Parathyroid adenoma (tissue), 2 donors: ENCODE measurements at regions not wholly inside any gene's neighbourhood (a gene's known extent, or its start where the extent isn't known, plus 50 kb on each side); places are given as distances from the start of the nearest gene placed in this dataset.

Experiments
- H2AFZ ChIP-seq: fragments of 300-600 bp; sonication (generic); one replicate; pipeline ENCODE4 v1.7.0; 2017; ENCODE audit warnings: antibody characterized with exemption, mild to moderate bottlenecking
- H3K27ac ChIP-seq: fragments of 300-600 bp; sonication (generic); one replicate; pipeline ENCODE4 v1.7.0; 2017
- H3K27me3 ChIP-seq: fragments of 300-600 bp; sonication (generic); one replicate; pipeline ENCODE4 v1.7.0; 2017; ENCODE audit warnings: low read length; ENCODE audit not compliant: control insufficient read depth, insufficient read depth
- H3K36me3 ChIP-seq: fragments of 300-600 bp; sonication (generic); one replicate; pipeline ENCODE4 v1.7.0; 2017; ENCODE audit warnings: low read length; ENCODE audit not compliant: control insufficient read depth, insufficient read depth
- H3K4me1 ChIP-seq: fragments of 300-600 bp; sonication (generic); one replicate; pipeline ENCODE4 v1.7.0; 2017; ENCODE audit warnings: control low read depth
- H3K4me2 ChIP-seq: fragments of 300-600 bp; sonication (generic); one replicate; pipeline ENCODE4 v1.7.0; 2017; ENCODE audit warnings: low read length
- H3K4me3 ChIP-seq: fragments of 300-600 bp; sonication (generic); one replicate; pipeline ENCODE4 v1.7.0; 2017; ENCODE audit warnings: low read depth, low read length
- H3K79me2 ChIP-seq: fragments of 300-600 bp; sonication (generic); one replicate; pipeline ENCODE4 v1.7.0; 2017; ENCODE audit warnings: control low read depth
- H3K9ac ChIP-seq: fragments of 300-600 bp; sonication (generic); one replicate; pipeline ENCODE4 v1.7.0; 2017; ENCODE audit warnings: mild to moderate bottlenecking
- H3K9me3 ChIP-seq: fragments of 300-600 bp; sonication (generic); one replicate; pipeline ENCODE4 v1.7.0; 2017; ENCODE audit warnings: low read length; ENCODE audit not compliant: control insufficient read depth
- CTCF ChIP-seq: fragments of 300-600 bp; sonication (generic); IDR thresholded peaks from one replicate; pipeline ENCODE4 v1.7.0; 2017; ENCODE audit warnings: antibody characterized with exemption, mild to moderate bottlenecking
- donor health status: primary hyperparathyroidism.

- no peak for TF ChIP-seq CTCF
- Histone ChIP-seq H2AFZ (no peak overlapping the region), H3K4me2 (no peak overlapping the region), H3K9me3 (no peaks in the 10 kb centered on the region), H3K36me3 (no peaks in the 10 kb centered on the region), H3K27me3 (no peaks in the 10 kb centered on the region), H3K4me1 (peaks cover 6% of the 10 kb centered on the region), H3K4me3 (no peak overlapping the region), H3K9ac (no peak overlapping the region), H3K27ac (no peak overlapping the region), H3K79me2 (no peaks in the 10 kb centered on the region)
Measured at GRCh38 chr10:91690996-91691676, 58.3 kb upstream of the PPP1R3C start.

- H3K4me1 ChIP-seq, result peaks cover 6% of the 10 kb centered on the region
- no peak overlapping the region for H3K4me3 ChIP-seq
- H3K9me3 ChIP-seq, result no peaks in the 10 kb centered on the region
- no peak overlapping the region for H3K9ac ChIP-seq
- no peak overlapping the region for H2AFZ ChIP-seq
- no peaks in the 10 kb centered on the region for H3K27me3 ChIP-seq
- H3K36me3 ChIP-seq, result no peaks in the 10 kb centered on the region
- H3K4me2 ChIP-seq, result no peak overlapping the region
- TF ChIP-seq CTCF, result no peak
- no peaks in the 10 kb centered on the region for H3K79me2 ChIP-seq
- no peak overlapping the region for H3K27ac ChIP-seq
Measured at GRCh38 chr10:91690412-91690811, 57.5 kb upstream of the PPP1R3C start.

- Histone ChIP-seq H3K27ac (no peak overlapping the region), H3K4me2 (no peak overlapping the region), H3K9ac (no peak overlapping the region), H3K79me2 (no peaks in the 10 kb centered on the region), H3K4me3 (no peak overlapping the region), H3K36me3 (no peaks in the 10 kb centered on the region), H3K27me3 (no peaks in the 10 kb centered on the region), H2AFZ (peak overlapping the region; percentile 59), H3K4me1 (peaks cover 6% of the 10 kb centered on the region), H3K9me3 (no peaks in the 10 kb centered on the region)
- TF ChIP-seq CTCF, result no peak
Measured at GRCh38 chr10:91689731-91690168, 56.9 kb upstream of the PPP1R3C start.

- Histone ChIP-seq H3K36me3 (no peaks in the 10 kb centered on the region), H3K9me3 (no peaks in the 10 kb centered on the region), H3K79me2 (no peaks in the 10 kb centered on the region), H3K9ac (no peak overlapping the region), H2AFZ (no peak overlapping the region), H3K4me3 (no peak overlapping the region), H3K27ac (no peak overlapping the region), H3K27me3 (no peaks in the 10 kb centered on the region), H3K4me1 (peaks cover 2% of the 10 kb centered on the region), H3K4me2 (no peak overlapping the region)
- no peak for TF ChIP-seq CTCF
Measured at GRCh38 chr10:91684841-91685240, 52.0 kb upstream of the PPP1R3C start.

GRCh38 chr10:91683975-91684374, 51.1 kb upstream of the PPP1R3C start:
- Histone ChIP-seq H3K27ac (no peak overlapping the region), H3K9me3 (no peaks in the 10 kb centered on the region), H3K36me3 (no peaks in the 10 kb centered on the region), H3K4me1 (no peaks in the 10 kb centered on the region), H3K9ac (no peak overlapping the region), H3K4me3 (no peak overlapping the region), H3K4me2 (no peak overlapping the region), H2AFZ (no peak overlapping the region), H3K27me3 (no peaks in the 10 kb centered on the region), H3K79me2 (no peaks in the 10 kb centered on the region)
- no peak for TF ChIP-seq CTCF
